GM21717 (cell line): ENCODE measurements at regions not wholly inside any gene's neighbourhood (a gene's known extent, or its start where the extent isn't known, plus 50 kb on each side); places are given as distances from the start of the nearest gene placed in this dataset.
"Not testable (repeated sequence)": the region's sequence is repeated elsewhere in the genome, so short reads cannot be mapped to it uniquely, and the experiment has no call there.

ENCODE experiments used
- ATAC-seq: cut with Tn5 transposase; IDR thresholded peaks from one replicate; pipeline ENCODE4 v1.9.1; 2021; ENCODE audit warnings: mild to moderate bottlenecking, moderate library complexity; ENCODE audit not compliant: unreplicated experiment

GRCh38 chr6:159642995-159643394 is 50.0 kb downstream of the SOD2 start:
- ATAC-seq = no peak

- no peak for ATAC-seq
Observed at GRCh38 chr6:159642481-159642880, 50.6 kb downstream of the SOD2 start.

GRCh38 chr6:159640722-159641482 is 52.1 kb downstream of the SOD2 start:
- no peak for ATAC-seq

GRCh38 chr6:159640322-159640721 is 52.7 kb downstream of the SOD2 start:
- no peak for ATAC-seq

- ATAC-seq = no peak
Observed at GRCh38 chr6:159639721-159640120, 53.3 kb downstream of the SOD2 start.

- ATAC-seq = no peak
Observed at GRCh38 chr6:159633196-159633595, 59.8 kb downstream of the SOD2 start.

- ATAC-seq = no peak
Observed at GRCh38 chr6:159631886-159632285, 61.2 kb downstream of the SOD2 start.

- no peak for ATAC-seq
Observed at GRCh38 chr6:159627939-159628338, 65.1 kb downstream of the SOD2 start.

GRCh38 chr6:159626506-159626905 is 66.5 kb downstream of the SOD2 start:
- ATAC-seq = not testable (repeated sequence)

GRCh38 chr6:159623156-159623555 is 69.9 kb downstream of the SOD2 start:
- ATAC-seq = no peak

- no peak for ATAC-seq
Observed at GRCh38 chr6:159620947-159621346, 72.1 kb downstream of the SOD2 start.

GRCh38 chr6:159617444-159617843 is 75.6 kb downstream of the SOD2 start:
- no peak for ATAC-seq

- no peak for ATAC-seq
Observed at GRCh38 chr6:159616456-159616855, 76.6 kb downstream of the SOD2 start.

- ATAC-seq = no peak
Observed at GRCh38 chr6:159615918-159616317, 77.1 kb downstream of the SOD2 start.

GRCh38 chr6:159610881-159611280 is 82.2 kb downstream of the SOD2 start:
- no peak for ATAC-seq

- no peak for ATAC-seq
Observed at GRCh38 chr6:159609652-159610178, 83.3 kb downstream of the SOD2 start.

- no peak for ATAC-seq
Observed at GRCh38 chr6:159608961-159609651, 83.9 kb downstream of the SOD2 start.

- ATAC-seq = no peak
Observed at GRCh38 chr6:159606786-159607185, 86.3 kb downstream of the SOD2 start.

GRCh38 chr6:159604443-159604956 is 88.5 kb downstream of the SOD2 start:
- ATAC-seq = no peak

- no peak for ATAC-seq
Observed at GRCh38 chr6:159602431-159603041, 90.5 kb downstream of the SOD2 start.

- ATAC-seq = no peak
Observed at GRCh38 chr6:159601211-159601610, 91.8 kb downstream of the SOD2 start.

GRCh38 chr6:159595173-159595572 is 97.9 kb downstream of the SOD2 start:
- no peak for ATAC-seq
